Glomerular endothelial cell (primary cell): ENCODE measurements at regions not wholly inside any gene's neighbourhood (a gene's known extent, or its start where the extent isn't known, plus 50 kb on each side); places are given as distances from the start of the nearest gene placed in this dataset.
"Not testable (repeated sequence)": the region's sequence is repeated elsewhere in the genome, so short reads cannot be mapped to it uniquely, and the experiment has no call there.

ENCODE experiments used
- DNase-seq: peaks from one replicate; pipeline ENCODE4 v3.0.0-alpha.2; 2011; ENCODE audit warnings: low read depth, low spot score; ENCODE audit errors: extremely low read depth

DNA sequence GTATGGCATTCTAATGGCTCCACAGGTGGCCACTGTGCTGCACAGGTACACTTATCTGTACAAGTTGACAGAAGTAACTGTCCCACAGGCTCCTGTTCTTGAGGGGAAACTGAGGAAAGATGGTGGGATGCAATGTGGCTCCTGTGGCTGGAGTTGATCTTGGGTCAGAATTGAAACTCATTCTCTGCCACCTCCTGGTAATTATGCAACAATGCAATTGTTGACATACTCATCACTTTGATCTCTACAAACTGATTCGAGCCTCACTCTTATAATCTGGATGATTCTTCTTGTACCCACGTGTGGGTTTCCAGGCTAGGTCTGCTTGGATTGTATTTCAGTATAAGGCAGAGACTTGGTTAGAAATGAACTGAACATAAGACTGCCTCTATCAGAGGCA is 148.8 kb downstream of the CCNG2 start:
- no peak for DNase-seq

- DNase-seq = no peak
Measured at GRCh38 chr4:77306496-77306895, 149.5 kb downstream of the CCNG2 start.

DNA sequence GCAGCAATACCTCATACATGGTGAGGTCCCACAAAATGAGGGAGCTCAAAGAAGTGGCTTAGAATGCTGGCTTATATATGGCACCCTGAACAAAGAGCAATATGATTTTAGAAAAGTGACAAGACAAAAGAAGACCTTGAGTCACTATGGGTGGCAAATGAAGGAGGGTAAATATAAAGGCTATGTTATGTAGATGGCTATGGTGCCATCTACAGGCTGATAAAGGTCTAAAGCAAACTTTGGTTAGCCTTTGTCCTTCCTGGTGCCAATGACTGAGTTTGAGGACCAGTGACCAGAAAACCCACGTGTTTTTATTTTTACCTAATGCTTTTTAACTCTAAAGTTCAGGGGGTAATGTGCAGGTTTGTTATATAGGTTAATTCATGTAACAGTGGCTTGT is 151.8 kb downstream of the CCNG2 start:
- no peak for DNase-seq

DNA sequence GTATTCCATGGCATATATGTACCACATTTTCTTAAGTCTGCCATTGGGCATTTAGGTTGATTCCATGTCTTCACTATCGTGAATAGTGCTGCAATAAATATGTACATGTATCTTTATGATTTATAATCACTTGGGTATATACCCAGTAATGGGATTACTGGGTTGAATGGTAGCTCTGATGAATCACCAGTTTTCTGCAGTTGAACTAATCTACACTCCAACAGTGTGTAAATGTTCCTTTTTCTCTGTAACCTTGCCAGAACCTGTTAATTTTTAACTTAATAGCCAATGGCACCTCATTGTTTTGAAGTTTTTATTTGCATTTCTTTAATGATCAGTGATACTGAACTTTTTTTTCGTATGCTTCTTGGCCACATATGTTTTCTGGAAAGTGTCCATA is 152.5 kb downstream of the CCNG2 start:
- no peak for DNase-seq

DNA sequence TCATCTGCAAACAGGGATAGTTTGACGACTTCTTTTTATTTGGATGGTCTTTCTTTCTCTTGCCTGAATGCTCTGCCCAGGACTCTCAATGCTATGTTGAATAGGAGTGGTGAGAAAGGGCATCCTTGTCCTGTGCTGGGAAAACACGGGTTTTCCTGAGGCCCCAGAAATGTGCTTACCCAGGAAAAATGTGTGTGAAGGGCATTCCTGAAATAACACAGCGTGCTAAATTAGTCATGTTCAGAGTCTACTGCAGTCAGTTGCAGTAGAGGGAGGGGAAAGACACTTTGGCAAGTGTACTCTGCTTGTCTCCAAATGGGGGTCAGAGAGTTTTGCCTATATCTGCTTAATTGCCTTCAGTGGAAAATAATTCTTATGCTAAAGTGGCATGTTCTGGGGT is 153.9 kb downstream of the CCNG2 start:
- no peak for DNase-seq

- DNase-seq = no peak
Measured at GRCh38 chr4:77314697-77315096, 157.7 kb downstream of the CCNG2 start.

DNA sequence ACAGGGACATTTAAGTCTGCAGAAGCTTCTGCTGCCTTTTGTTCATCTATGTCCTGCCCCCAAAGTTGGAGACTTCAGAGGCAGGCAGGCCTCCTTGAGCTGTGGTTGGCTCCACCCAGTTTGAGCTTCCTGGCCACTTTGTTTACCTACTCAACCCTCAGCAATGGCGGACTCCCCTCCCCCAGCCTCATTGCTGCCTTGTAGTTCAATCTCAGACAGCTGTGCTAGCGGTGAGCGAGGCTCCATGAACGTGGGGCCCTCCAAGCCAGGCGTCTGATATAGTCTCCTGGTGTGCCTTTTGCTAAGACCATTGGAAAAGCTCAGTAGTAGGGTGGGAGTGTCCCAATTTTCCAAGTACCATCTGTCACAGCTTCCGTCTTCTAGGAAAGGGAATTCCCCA is 170.1 kb downstream of the CCNG2 start:
- DNase-seq = no peak

DNA sequence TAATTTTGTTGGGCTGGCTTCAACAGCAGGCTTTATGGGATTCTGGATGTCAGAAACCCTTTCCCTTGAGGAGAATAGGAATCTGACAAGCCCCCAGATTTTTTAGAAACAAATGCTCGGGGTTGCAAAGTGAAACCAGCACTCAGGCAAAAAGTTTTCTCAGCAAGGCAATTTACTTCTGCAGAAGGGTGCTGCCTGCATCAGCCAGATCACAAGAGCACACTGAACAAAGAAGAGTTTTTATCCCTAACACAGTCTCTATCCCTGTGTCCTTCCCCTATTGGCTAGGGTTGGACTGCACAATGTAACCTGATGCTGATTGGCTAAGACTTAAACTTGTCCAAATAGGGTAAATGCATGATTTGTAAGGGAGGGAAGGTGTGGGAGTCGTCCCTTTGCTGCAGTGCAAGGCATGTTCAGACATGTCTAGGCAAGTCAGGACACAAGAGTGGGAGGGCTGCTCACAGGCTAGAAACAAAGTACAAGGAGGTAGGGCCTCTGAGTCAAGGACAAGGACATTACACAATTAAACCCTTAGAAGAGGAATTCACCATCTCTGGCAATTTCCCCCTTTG is 175.8 kb downstream of the CCNG2 start:
- no peak for DNase-seq

DNA sequence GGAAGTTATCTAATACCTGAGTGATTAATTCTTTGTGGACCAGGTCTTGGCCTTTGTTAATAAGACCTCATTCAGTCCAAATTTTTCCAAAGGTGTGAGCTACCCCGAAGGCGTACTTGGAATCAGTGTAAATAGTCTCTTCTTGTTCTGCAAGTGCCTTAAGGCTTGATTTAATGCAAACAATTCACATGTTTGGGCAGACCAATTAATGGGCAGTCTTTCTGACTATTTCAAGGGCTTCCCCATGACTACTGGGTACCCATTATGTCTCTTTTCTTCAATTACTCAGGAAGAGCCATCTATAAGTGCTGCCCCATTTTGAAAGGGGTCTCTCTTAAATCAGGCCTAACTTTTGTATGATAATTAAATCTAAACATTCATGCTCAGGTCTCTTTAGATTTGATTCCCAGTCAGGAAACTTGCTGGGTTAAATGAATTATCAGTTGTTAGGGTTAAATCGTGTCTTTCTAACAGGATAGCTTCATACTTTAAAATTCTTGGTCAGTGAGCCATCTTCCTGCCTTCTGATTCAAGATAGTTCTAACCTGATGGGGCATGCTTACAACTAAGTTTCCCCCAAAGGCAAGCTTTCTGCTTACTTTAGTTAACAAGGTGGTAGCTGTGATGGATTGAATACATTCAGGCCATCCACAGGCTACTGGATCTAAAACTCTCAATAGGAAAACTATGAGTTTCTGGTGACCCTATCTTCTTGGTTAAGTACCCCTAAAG is 179.6 kb downstream of the CCNG2 start:
- no peak for DNase-seq

DNA sequence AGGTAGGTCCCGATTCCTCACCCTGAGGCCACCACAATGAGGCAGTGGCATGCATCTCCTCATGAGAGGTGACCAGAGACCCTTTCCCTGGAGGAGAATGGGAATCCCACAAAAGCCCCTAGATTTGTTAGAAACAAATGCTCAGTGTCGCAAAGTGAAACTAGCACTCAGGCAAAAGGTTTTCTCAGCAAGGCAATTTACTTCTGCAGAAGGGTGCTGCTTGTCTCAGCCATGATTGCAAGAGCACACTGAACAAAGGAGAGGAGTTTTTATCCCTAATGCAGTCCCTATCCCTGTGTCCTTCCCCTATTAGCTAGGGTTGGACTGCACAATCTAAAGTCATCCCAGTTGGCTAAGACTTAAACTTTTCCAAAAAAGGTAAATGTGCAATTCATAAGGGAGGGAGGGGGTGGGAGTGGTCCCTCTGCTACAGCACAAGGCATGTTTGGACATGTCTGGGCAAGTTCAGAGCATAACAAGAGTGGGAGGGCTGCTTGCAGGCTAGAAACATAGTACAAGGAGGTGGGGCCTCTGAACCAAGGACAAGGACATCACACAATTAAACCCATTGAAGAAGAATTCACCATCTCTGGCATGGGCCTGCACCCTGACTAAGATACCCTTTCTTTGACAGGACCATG is 185.3 kb downstream of the CCNG2 start:
- DNase-seq = no peak

DNA sequence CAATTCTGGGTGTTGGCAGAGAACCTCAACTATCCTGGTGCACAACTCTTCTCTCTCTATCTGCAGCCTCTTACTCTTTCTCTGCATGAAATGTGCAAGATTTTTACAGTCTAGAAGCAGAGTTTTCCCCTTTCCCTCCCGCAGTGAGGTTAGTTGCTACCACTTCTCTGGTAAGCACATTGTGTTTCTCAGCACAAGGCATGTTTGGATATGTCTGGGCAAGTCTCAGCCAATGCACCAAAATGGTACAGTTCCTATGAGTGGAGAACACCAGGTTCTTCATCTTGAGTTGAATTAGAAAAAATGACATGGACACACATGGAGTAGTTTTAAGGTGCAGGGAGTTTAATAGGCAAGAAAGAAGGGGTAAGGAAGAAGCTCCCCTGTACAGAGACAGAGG is 187.0 kb downstream of the CCNG2 start:
- no peak for DNase-seq

DNA sequence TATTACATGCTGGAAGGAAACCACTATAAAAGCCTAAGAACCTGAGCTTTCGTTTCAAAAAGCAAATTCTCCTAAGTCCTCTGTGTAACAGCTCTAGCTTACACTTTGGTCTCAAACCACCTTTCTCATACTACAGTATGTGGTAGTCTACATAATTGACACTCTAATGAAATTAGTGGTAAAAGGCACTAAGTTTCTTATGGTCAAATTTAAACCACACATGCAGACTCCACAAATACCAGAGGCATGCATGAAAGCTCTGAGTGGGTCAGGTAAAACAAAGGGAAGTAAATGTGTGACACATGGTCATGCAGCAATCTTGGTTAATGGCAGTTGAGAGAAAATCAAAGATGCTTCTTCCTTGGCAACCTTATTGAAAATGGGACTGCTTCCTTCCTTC is 187.8 kb downstream of the CCNG2 start:
- DNase-seq = no peak

DNA sequence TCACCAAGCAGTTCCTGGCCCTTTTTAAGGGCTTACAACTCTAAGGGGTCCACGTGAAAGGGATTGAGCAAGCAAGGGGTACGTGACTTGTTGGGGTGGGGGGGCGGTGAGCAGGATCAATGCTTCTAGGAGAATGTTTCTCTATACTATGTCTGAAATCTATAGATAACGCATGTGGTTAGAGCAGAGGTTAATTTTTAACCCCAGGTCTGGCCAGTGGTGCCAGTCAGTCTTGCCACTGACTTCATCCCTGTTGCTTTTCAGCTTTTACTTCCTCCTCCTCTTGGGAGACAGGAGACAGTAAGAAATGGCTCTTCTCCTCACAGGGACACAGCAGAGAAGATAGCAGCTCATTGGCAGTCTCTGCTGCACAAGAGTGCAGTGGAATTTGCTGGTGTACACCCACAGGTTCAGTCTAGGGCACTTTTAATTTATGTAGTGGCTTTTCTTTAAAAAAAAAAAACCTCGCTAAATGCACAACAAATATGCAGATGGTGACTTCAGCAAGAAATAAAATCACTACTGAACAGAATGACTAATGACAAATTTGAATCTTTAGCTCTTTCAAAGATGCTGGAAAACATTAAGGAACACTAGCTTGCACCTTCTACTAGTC is 190.5 kb downstream of the CCNG2 start:
- no peak for DNase-seq

GRCh38 chr4:77348815-77349214 is 191.8 kb downstream of the CCNG2 start:
- DNase-seq = no peak

DNA sequence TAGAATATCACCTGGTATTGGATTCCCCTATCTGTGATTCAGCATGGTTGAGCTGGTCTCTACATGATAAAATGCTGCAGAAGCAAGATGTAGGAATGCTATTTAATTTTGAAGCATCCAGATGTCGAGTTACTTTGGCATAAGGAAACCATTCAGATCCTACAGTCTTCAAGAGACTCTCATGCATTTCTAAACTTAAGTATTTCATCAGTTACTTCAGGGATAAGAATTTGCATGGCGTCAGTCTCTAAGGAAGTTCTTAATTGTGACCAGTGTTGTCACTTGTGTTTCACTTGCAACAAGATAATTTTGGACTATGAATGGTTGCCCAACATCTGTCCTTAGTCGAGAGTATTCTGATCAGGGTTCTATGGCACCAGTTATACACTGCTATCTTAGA is 192.4 kb downstream of the CCNG2 start:
- DNase-seq = no peak

DNA sequence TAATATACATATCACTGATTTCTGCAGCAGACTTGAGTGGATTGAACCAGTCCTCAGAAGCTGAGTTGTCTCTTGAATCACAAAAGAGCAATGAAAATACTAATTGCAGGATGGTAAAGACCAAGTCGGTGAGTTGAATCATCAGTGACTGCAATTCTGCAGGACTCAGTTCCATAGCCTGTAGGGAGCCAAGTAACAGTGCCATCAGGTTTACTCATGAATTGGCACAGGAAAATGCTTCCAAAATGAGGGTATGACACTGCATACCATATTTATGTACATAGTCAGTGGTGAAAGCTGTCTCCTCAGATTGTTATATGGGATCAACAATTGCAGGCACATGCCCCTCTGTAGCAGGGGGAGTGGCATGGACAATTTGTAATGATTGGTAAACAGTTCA is 192.8 kb downstream of the CCNG2 start:
- no peak for DNase-seq

- DNase-seq = no peak
Measured at GRCh38 chr4:77352192-77352591, 195.2 kb downstream of the CCNG2 start.

DNA sequence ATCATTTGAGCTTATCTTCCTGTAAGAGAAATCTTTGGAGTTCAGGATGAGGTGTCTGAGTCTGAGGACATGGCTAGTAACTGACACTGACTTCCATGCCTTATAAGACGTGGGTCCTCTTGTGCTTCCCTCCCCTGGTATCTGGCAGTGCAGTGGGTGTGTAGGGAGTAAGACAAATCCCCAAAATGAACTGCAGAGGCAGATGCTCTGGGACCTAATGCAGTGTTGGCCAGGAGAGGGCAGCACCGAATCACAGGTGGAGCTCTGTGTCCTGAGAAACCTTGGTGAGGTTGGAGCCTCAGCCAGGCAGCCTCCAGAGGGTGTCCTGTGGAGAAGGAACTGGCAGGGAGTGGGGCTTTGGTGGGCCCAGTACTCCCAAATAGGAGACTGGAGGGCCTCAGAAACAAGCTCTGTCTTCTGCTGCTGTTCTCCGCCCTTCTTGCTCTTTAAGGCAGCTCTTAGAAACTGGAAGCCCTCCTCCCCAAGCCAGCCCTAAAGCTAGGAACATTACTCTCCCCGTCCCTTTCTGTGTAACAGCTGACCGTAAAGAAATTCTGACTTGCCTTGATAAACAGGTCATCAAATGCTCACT is 196.8 kb downstream of the CCNG2 start:
- DNase-seq = not testable (repeated sequence)

- DNase-seq = no peak
Measured at GRCh38 chr4:77354550-77354949, 197.5 kb downstream of the CCNG2 start.

- DNase-seq = no peak
Measured at GRCh38 chr4:77355731-77356130, 198.7 kb downstream of the CCNG2 start.

DNA sequence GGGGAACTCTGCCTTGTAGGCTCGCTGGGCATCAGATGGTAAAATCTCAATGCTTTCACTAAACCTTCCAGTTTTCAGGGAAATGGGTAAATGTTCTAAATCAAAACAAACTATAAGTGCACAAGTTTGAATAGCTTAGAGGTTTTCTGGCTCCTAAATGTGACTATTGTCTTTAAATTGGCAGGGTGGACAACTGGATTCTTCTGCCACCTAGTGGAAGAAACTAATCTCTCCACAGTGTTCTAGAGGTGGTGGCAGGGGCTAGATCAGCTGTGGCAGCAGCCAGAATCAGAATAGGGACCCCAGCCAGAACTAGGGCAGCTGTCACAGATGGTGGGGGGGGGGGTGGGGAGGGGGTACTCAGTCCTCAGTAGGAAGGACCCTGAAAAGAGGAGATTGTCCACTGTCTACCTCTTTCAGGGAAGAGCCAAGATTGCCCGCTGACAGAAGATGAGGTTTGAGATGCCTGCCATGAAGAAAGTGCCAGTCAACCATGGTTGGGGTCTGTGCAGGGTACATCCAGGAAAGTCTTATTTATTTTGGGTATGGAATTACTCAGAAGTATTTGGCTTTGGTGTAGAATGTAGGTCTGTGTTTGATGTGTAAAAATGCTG is 201.4 kb downstream of the CCNG2 start:
- DNase-seq = peak; percentile 7
